ENCODE measurements at regions not wholly inside any gene's neighbourhood (a gene's known extent, or its start where the extent isn't known, plus 50 kb on each side); places are given as distances from the start of the nearest gene placed in this dataset.

DNA sequence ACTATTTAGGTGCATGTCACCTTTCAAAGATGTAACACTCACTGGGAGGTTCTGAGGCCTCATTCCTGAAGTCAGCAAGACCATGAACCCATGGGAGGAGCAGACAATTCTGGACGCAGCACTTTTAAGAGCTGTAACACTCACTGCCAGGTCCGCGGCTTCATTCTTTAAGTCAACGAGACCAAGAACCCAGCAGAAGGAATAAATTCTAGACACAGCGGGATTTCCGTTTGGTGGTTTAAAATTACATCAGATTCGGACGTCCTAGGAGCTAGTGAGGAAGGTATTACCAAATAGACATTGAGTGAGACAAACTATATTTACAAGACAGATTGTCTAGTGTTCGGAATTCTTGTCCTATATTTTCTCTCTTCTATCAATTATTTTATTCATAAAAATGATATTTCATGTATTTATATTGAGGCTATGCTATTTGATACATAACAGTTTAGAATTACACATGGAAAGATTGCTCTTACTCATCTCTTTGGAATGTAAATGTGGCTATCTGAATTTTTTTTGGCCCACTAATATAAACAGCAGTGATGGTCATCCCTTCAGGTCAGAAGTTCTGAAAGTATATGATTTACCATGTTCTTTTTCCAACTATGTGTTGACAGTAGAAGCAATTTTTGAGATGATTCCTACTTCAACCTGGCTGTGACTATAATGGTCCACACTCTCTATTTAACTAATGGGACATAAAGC, 1973.0 kb upstream of the FLRT2 start:
- TF ChIP-seq CTCF (IDR thresholded peaks at IDR 0.05; ENCODE audit: control insufficient read depth, extremely low read depth, insufficient read depth), result no peak
- H3K4me3 ChIP-seq (ENCODE audit: low read depth, low read length), result no peak overlapping the region
- no peak for DNase-seq (ENCODE audit: low read depth)

GRCh38 chr14:83558946-83559345, 1971.0 kb upstream of the FLRT2 start:
- no peak for TF ChIP-seq CTCF (IDR thresholded peaks at IDR 0.05; ENCODE audit: control insufficient read depth, extremely low read depth, insufficient read depth)
- no peak overlapping the region for H3K4me3 ChIP-seq (ENCODE audit: low read depth, low read length)
- no peak for DNase-seq (ENCODE audit: low read depth)

GRCh38 chr14:83559721-83560120, 1970.2 kb upstream of the FLRT2 start:
- TF ChIP-seq CTCF (IDR thresholded peaks at IDR 0.05; ENCODE audit: control insufficient read depth, extremely low read depth, insufficient read depth), result no peak
- no peak overlapping the region for H3K4me3 ChIP-seq (ENCODE audit: low read depth, low read length)
- no peak for DNase-seq (ENCODE audit: low read depth)

GRCh38 chr14:83561261-83561660, 1968.7 kb upstream of the FLRT2 start:
- no peak for DNase-seq (ENCODE audit: low read depth)
- no peak for TF ChIP-seq CTCF (IDR thresholded peaks at IDR 0.05; ENCODE audit: control insufficient read depth, extremely low read depth, insufficient read depth)
- H3K4me3 ChIP-seq (ENCODE audit: low read depth, low read length), result no peak overlapping the region

GRCh38 chr14:83566567-83566966, 1963.4 kb upstream of the FLRT2 start:
- H3K4me3 ChIP-seq (ENCODE audit: low read depth, low read length), result no peak overlapping the region
- no peak for DNase-seq (ENCODE audit: low read depth)
- no peak for TF ChIP-seq CTCF (IDR thresholded peaks at IDR 0.05; ENCODE audit: control insufficient read depth, extremely low read depth, insufficient read depth)

DNA sequence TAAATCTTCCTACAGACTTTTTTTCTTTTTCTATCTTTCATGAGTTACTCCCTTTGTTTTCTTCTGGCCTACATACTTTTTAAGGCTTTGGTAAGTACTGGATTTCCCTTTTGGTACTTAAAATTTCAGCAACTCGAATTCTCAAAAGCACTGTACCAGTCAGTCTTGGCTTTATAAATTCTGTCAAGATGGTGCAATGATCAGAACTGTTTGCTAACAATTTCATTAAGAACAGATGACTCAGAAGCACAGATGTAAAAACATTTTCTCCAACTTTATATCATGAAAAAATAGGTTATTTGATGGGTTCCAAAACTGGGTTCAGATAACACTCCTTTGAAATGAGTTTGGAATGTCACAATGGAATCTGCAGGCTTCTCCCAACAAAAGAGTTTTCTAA, 1961.8 kb upstream of the FLRT2 start:
- no peak for DNase-seq (ENCODE audit: low read depth)
- no peak overlapping the region for H3K4me3 ChIP-seq (ENCODE audit: low read depth, low read length)
- no peak for TF ChIP-seq CTCF (IDR thresholded peaks at IDR 0.05; ENCODE audit: control insufficient read depth, extremely low read depth, insufficient read depth)

GRCh38 chr14:83575301-83575700, 1954.6 kb upstream of the FLRT2 start:
- H3K4me3 ChIP-seq (ENCODE audit: low read depth, low read length), result no peak overlapping the region
- no peak for TF ChIP-seq CTCF (IDR thresholded peaks at IDR 0.05; ENCODE audit: control insufficient read depth, extremely low read depth, insufficient read depth)
- DNase-seq (ENCODE audit: low read depth), result no peak

Measured in LNCaP clone FGC (cell line).